Neural progenitor cell (in vitro differentiated cells): ENCODE measurements at regions not wholly inside any gene's neighbourhood (a gene's known extent, or its start where the extent isn't known, plus 50 kb on each side); places are given as distances from the start of the nearest gene placed in this dataset.
"Not testable (repeated sequence)": the region's sequence is repeated elsewhere in the genome, so short reads cannot be mapped to it uniquely, and the experiment has no call there.

ENCODE experiments used
- EZH2phosphoT487 ChIP-seq: fragments of 200-600 bp; sonication (generic); IDR thresholded peaks from 2 replicates; pipeline ENCODE4 v1.6.1; 2017; ENCODE audit warnings: antibody characterized with exemption
- TF ChIP-seq, protein P1 (sequence below): fragments of 200-600 bp; sonication (generic); IDR thresholded peaks from 2 replicates; pipeline ENCODE4 v1.5.1; 2017; ENCODE audit warnings: antibody characterized with exemption, mild to moderate bottlenecking

DNA sequence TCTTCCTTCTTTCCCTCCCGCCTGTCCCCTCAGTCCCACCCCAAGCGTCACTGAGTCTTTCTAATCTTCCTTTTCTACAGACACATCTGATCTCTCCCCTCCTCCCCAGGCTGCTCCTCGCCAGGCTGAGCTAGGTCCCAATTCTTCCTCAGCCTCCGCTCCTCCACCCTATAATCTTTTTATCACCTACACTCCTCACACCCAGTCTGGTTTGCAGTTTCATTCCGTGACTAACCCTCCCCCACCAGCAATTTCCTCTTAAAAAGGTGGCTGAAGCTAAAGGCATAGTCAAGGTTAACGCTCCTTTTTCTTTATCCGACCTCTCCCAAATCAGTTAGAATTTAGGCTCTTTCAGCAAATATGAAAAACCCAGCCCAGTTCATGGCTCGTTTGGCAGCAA is 325.8 kb downstream of the PCDH20 start:
- TF ChIP-seq, protein P1, sequence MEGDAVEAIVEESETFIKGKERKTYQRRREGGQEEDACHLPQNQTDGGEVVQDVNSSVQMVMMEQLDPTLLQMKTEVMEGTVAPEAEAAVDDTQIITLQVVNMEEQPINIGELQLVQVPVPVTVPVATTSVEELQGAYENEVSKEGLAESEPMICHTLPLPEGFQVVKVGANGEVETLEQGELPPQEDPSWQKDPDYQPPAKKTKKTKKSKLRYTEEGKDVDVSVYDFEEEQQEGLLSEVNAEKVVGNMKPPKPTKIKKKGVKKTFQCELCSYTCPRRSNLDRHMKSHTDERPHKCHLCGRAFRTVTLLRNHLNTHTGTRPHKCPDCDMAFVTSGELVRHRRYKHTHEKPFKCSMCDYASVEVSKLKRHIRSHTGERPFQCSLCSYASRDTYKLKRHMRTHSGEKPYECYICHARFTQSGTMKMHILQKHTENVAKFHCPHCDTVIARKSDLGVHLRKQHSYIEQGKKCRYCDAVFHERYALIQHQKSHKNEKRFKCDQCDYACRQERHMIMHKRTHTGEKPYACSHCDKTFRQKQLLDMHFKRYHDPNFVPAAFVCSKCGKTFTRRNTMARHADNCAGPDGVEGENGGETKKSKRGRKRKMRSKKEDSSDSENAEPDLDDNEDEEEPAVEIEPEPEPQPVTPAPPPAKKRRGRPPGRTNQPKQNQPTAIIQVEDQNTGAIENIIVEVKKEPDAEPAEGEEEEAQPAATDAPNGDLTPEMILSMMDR: not testable (repeated sequence)
- TF ChIP-seq EZH2phosphoT487: not testable (repeated sequence)
